ENCODE measurements at regions not wholly inside any gene's neighbourhood (a gene's known extent, or its start where the extent isn't known, plus 50 kb on each side); places are given as distances from the start of the nearest gene placed in this dataset.

DNA sequence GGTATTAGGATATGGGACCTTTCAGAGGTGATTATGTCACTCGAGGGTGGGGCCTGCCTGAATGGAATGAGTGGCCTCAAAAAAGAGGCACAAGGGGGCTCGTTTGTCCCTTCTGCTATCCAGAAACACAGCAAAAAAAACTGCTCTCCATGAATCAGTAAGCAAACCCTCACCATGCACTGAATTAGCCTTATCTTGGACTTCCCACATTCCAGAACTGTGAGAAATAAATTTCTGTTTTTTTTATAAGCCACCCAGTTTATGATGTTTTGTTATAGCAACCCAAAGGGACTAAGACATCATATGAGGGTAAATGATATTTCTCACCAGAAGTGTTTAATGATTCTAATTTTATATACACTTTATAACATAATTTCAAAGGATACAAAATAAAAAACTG is 476.6 kb upstream of the EDIL3 start:
- intact Hi-C loops (cut with micrococcal nuclease): no loop called here
- H2AFZ ChIP-seq (ENCODE audit: low read depth, low read length, poor library complexity, severe bottlenecking): no peak overlapping the region
- DNase-seq (ENCODE audit: low read depth, low spot score): no peak
- no peaks in the 10 kb centered on the region for H3K27me3 ChIP-seq (ENCODE audit: insufficient read depth, low read length)
- H3K4me1 ChIP-seq (ENCODE audit: control insufficient read depth in 1 of 2, insufficient read depth in 2 of 2, low read length in 2 of 2): no peaks in the 10 kb centered on the region
- H3K79me2 ChIP-seq (ENCODE audit: insufficient read depth, low read length): no peaks in the 10 kb centered on the region
- POLR2A ChIA-PET: no interaction called here
- H3K36me3 ChIP-seq (ENCODE audit: control insufficient read depth in 1 of 2, insufficient read depth in 2 of 2, low read length in 2 of 2): no peaks in the 10 kb centered on the region
- no TSS peak for BruUV-seq (replicated peaks)
- no peaks in the 10 kb centered on the region for H4K20me1 ChIP-seq (ENCODE audit: insufficient read depth)
- H3K27ac ChIP-seq (ENCODE audit: low read depth, low read length): no peak overlapping the region
- H3K4me3 ChIP-seq (replicated peaks in 1 of 2; ENCODE audit: low read depth in 1 of 2, low read length in 2 of 2): no peak overlapping the region
- H3K9me2 ChIP-seq (ENCODE audit: insufficient read depth): no peaks in the 10 kb centered on the region
- no peak overlapping the region for H3K4me2 ChIP-seq (ENCODE audit: low read length)
- CTCF ChIA-PET: no interaction called here
- RAD21 ChIA-PET (ENCODE audit: low non-redundant PET in 1 of 2, low total read pairs in 2 of 2, uncharacterized antibody in 2 of 2, unreplicated experiment in 2 of 2): no interaction called here
- H3K9ac ChIP-seq (ENCODE audit: low read length): no peak overlapping the region
- no peaks in the 10 kb centered on the region for H3K9me3 ChIP-seq (ENCODE audit: control insufficient read depth in 1 of 2, insufficient read depth in 1 of 2, low read depth in 1 of 2, low read length in 2 of 2)
- ATAC-seq: no peak
- TF ChIP-seq POLR2A (IDR thresholded peaks at IDR 0.05; ENCODE audit: borderline replicate concordance, extremely low read depth, insufficient read depth, insufficient read length) (no peak), YY1 (IDR thresholded peaks at IDR 0.05; ENCODE audit: extremely low read depth, insufficient replicate concordance, low read depth, low read length) (no peak), CBX3 (IDR thresholded peaks at IDR 0.05; ENCODE audit: low read depth) (no peak), ZNF274 (IDR thresholded peaks at IDR 0.05; ENCODE audit: low read depth, low read length) (no peak), JUND (IDR thresholded peaks at IDR 0.05) (no peak), ZFX (IDR thresholded peaks at IDR 0.05) (no peak), SP1 (IDR thresholded peaks at IDR 0.05; ENCODE audit: low read depth) (no peak), RAD21 (IDR thresholded peaks at IDR 0.05; ENCODE audit: low read depth) (no peak), SIN3A (IDR thresholded peaks at IDR 0.05; ENCODE audit: low read depth) (no peak), TCF7L2 (IDR thresholded peaks at IDR 0.05; ENCODE audit: borderline replicate concordance, extremely low read depth, insufficient read depth, insufficient read length) (no peak), ELF1 (IDR thresholded peaks at IDR 0.05; ENCODE audit: borderline replicate concordance, low read depth) (no peak), EZH2phosphoT487 (IDR thresholded peaks at IDR 0.05; ENCODE audit: borderline replicate concordance) (no peak), CEBPB (IDR thresholded peaks at IDR 0.05; ENCODE audit: low read depth) (no peak), EZH2 (IDR thresholded peaks at IDR 0.05) (no peak)
- TF ChIP-seq, protein P1, sequence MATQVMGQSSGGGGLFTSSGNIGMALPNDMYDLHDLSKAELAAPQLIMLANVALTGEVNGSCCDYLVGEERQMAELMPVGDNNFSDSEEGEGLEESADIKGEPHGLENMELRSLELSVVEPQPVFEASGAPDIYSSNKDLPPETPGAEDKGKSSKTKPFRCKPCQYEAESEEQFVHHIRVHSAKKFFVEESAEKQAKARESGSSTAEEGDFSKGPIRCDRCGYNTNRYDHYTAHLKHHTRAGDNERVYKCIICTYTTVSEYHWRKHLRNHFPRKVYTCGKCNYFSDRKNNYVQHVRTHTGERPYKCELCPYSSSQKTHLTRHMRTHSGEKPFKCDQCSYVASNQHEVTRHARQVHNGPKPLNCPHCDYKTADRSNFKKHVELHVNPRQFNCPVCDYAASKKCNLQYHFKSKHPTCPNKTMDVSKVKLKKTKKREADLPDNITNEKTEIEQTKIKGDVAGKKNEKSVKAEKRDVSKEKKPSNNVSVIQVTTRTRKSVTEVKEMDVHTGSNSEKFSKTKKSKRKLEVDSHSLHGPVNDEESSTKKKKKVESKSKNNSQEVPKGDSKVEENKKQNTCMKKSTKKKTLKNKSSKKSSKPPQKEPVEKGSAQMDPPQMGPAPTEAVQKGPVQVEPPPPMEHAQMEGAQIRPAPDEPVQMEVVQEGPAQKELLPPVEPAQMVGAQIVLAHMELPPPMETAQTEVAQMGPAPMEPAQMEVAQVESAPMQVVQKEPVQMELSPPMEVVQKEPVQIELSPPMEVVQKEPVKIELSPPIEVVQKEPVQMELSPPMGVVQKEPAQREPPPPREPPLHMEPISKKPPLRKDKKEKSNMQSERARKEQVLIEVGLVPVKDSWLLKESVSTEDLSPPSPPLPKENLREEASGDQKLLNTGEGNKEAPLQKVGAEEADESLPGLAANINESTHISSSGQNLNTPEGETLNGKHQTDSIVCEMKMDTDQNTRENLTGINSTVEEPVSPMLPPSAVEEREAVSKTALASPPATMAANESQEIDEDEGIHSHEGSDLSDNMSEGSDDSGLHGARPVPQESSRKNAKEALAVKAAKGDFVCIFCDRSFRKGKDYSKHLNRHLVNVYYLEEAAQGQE (IDR thresholded peaks at IDR 0.05; ENCODE audit: low read depth): no peak
- TF ChIP-seq, protein P2, sequence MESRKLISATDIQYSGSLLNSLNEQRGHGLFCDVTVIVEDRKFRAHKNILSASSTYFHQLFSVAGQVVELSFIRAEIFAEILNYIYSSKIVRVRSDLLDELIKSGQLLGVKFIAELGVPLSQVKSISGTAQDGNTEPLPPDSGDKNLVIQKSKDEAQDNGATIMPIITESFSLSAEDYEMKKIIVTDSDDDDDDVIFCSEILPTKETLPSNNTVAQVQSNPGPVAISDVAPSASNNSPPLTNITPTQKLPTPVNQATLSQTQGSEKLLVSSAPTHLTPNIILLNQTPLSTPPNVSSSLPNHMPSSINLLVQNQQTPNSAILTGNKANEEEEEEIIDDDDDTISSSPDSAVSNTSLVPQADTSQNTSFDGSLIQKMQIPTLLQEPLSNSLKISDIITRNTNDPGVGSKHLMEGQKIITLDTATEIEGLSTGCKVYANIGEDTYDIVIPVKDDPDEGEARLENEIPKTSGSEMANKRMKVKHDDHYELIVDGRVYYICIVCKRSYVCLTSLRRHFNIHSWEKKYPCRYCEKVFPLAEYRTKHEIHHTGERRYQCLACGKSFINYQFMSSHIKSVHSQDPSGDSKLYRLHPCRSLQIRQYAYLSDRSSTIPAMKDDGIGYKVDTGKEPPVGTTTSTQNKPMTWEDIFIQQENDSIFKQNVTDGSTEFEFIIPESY (IDR thresholded peaks at IDR 0.05; ENCODE audit: extremely low read depth, insufficient replicate concordance, low read length): no peak
- TF ChIP-seq, protein P3, sequence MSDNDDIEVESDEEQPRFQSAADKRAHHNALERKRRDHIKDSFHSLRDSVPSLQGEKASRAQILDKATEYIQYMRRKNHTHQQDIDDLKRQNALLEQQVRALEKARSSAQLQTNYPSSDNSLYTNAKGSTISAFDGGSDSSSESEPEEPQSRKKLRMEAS (IDR thresholded peaks at IDR 0.05): no peak

All from HCT116 (cell line).